Germinal center (tissue), 1 donor: ENCODE measurements at regions not wholly inside any gene's neighbourhood (a gene's known extent, or its start where the extent isn't known, plus 50 kb on each side); places are given as distances from the start of the nearest gene placed in this dataset.

Source experiments
- DNase-seq: peaks from one replicate; pipeline ENCODE4 v3.0.0; 2012; ENCODE audit warnings: mixed read lengths, low spot score

GRCh38 chr19:27691991-27692390, 1521.0 kb downstream of the UQCRFS1 start:
- no peak for DNase-seq

GRCh38 chr19:27689734-27690241, 1523.2 kb downstream of the UQCRFS1 start:
- DNase-seq = no peak

- no peak for DNase-seq
Observed at GRCh38 chr19:27684293-27684692, 1528.7 kb downstream of the UQCRFS1 start.

- no peak for DNase-seq
Observed at GRCh38 chr19:27681972-27682371, 1531.0 kb downstream of the UQCRFS1 start.

- no peak for DNase-seq
Observed at GRCh38 chr19:27679905-27680304, 1533.0 kb downstream of the UQCRFS1 start.

- DNase-seq = no peak
Observed at GRCh38 chr19:27679399-27679798, 1533.6 kb downstream of the UQCRFS1 start.

- no peak for DNase-seq
Observed at GRCh38 chr19:27676877-27677276, 1536.1 kb downstream of the UQCRFS1 start.

GRCh38 chr19:27676334-27676733, 1536.6 kb downstream of the UQCRFS1 start:
- no peak for DNase-seq

- no peak for DNase-seq
Observed at GRCh38 chr19:27675771-27676170, 1537.2 kb downstream of the UQCRFS1 start.

GRCh38 chr19:27674701-27675100, 1538.2 kb downstream of the UQCRFS1 start:
- DNase-seq = no peak

GRCh38 chr19:27673986-27674385, 1539.0 kb downstream of the UQCRFS1 start:
- DNase-seq = no peak

GRCh38 chr19:27672309-27673047, 1540.5 kb downstream of the UQCRFS1 start:
- no peak for DNase-seq

GRCh38 chr19:27671876-27672275, 1541.1 kb downstream of the UQCRFS1 start:
- no peak for DNase-seq

GRCh38 chr19:27660428-27660827, 1552.5 kb downstream of the UQCRFS1 start:
- DNase-seq = no peak

- DNase-seq = no peak
Observed at GRCh38 chr19:27657271-27658051, 1555.5 kb downstream of the UQCRFS1 start.

GRCh38 chr19:27654266-27654990, 1558.5 kb downstream of the UQCRFS1 start:
- DNase-seq = no peak

GRCh38 chr19:27652796-27653195, 1560.2 kb downstream of the UQCRFS1 start:
- DNase-seq = no peak

- no peak for DNase-seq
Observed at GRCh38 chr19:27652281-27652680, 1560.7 kb downstream of the UQCRFS1 start.

GRCh38 chr19:27647423-27647822, 1565.5 kb downstream of the UQCRFS1 start:
- no peak for DNase-seq

- DNase-seq = no peak
Observed at GRCh38 chr19:27635401-27635800, 1577.5 kb downstream of the UQCRFS1 start.

GRCh38 chr19:27618006-27618405, 1594.9 kb downstream of the UQCRFS1 start:
- DNase-seq = no peak

GRCh38 chr19:27580906-27581305, 1632.0 kb downstream of the UQCRFS1 start:
- DNase-seq = no peak
